Activated CD4-positive, alpha-beta T cell treated with anti-CD3 and anti-CD28 coated beads, Interleukin-10, Interleukin-2, amounts not matched to agents 100 ng/mL and 50 ng/mL, durations not matched to agents 16 hours and 8 hours (primary cell): ENCODE measurements at regions not wholly inside any gene's neighbourhood (a gene's known extent, or its start where the extent isn't known, plus 50 kb on each side); places are given as distances from the start of the nearest gene placed in this dataset.
"Not testable (repeated sequence)": the region's sequence is repeated elsewhere in the genome, so short reads cannot be mapped to it uniquely, and the experiment has no call there.

ENCODE experiments used
- DNase-seq: peaks from one replicate; pipeline ENCODE4 v3.0.0-alpha.2; 2020

DNA sequence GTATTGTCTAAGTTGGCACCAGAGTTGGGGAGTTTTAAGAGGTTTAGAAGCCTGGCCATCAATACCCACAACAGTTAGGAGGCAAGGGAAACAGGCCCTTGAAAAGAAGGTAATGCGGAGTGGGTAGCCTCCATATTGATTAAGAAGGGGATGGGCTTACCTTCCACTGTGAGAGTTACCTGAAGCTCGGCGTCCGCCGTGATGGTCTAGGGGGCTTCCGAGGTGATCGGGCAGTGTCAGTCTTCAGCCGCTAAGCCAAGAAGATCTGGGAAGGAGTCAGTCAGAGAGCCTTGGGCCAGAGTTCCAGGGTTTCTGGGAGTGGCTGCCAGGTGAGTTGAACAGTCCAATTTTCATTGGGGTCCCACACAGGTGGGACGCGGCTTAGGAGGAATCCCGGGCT is 1085.8 kb downstream of the PCDH9 start:
- not testable (repeated sequence) for DNase-seq

DNA sequence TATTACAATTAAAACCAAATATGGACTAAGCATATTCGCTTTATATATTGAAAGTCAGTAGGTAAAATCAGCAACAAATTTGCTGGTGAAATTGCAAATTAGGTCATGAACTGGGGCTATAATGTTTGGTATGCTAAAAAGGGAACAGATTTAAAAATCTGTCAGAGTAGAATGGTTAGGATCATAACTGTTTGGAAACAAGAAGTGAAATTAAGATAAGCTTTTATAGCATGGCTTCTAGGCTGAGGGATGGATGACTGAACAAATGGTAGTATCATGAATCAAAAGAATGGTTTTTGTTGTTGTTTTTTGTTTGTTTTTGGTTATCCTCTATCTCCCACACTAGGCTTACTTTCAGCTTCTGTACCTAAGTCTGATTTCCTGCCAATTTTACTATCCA is 1090.4 kb downstream of the PCDH9 start:
- DNase-seq = no peak

DNA sequence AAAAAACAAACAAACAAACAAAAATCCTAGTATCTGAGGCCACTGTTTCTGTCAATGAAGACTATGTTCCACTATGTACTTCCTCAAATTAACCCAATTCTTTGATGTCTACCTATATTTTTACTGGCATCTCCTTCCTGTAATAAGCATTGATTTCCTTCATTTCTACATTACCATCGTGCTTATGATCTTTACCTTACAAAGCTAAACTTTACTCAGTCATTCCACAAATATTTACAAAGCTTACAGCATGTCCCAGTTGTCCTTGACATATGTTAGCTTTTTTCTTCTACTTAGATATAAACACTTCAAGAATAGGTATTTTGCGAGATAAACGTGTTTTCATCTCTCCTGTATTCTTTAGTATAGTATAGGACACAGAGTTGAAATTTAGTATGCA is 1090.9 kb downstream of the PCDH9 start:
- DNase-seq = no peak

DNA sequence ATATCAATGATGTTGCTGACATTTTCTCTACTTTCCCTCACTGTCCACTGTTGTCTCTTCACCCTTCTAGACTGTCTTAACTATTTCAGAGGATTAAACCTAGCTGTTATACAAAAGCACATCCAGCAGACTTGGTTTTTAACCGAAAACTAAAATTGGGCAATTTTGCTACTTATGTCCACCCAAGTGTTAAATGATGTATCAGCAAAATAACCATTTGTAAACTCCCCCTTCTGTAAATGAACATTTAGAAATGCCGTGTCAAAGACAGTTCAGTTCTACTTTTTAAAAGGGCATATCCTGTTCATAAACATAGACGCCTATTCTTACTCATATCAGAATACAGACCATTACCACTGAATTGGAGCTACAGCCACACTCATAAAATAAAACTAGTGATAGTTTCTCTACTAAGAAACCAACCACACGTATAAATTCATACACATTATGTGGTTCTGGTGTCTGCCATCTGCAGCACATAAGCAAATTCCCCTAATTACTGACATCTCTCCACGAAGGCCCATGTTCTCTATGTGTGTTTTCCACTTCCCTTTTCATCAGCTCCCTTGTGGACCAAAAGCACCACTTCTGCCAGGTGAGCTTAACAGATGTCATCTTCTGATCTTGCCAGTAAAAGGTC is 1091.8 kb downstream of the PCDH9 start:
- DNase-seq = no peak

DNA sequence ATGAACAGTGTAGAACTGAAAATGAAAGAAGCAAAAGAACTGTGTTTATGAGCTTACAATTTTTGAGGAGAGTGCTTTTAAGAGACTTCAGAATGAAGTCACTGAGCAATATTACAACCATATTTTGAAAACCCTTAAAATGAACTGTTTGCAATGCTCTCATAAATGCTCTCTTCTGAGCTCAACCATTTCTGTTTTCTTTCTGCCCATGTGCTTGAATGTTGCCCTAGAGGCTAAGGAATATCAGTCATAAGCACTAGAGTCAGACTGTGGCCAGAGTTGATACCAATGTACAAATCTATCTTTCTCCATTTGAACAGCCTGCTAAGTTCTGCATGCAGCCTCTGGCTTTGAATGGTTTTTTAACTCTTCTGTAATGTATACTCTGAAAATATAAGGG is 1092.8 kb downstream of the PCDH9 start:
- DNase-seq = no peak

DNA sequence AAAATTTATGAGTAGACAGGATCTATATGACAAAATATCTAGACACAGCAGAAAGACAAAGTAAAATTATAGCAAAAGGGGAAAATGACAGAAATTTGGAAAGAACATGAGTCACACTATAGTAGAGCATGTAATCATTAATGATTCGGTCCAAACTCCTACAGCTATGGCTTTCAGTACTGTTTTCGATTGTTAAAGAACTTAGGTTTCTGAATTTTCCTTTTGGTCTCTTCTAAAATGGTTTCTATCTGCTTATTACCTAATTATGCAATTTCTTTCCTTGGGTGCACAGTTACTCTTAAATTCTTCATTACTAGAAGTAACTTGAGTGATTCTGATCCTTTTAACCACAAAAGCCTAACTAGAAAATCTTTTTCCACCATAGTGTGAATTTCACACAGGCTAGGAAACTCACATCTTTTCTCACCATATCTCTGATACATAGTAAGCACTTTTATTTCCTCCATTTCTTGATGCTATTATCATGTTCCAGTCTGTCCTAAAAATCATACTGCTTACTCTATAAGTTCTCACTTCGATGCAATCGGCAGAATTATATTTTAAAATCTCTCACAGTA is 1101.4 kb downstream of the PCDH9 start:
- DNase-seq = no peak

DNA sequence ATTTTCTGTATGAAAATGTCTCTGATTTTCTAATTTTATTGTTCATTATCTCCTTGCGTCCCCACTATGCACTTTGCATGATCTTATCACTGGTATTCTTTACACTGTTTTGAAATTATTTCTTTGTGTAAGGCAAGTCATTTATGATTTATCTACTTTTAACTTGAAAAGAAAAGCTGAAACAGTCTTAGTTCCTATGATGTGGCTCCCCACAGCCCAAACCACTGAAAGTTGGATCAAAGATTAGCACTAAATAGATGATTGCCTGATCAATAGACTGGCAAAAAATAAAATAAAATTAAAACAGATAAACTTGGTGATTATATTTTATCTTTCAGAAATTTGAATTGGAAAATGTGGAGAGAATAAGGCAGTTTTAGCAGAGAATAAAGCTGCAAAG is 1101.9 kb downstream of the PCDH9 start:
- DNase-seq = no peak

DNA sequence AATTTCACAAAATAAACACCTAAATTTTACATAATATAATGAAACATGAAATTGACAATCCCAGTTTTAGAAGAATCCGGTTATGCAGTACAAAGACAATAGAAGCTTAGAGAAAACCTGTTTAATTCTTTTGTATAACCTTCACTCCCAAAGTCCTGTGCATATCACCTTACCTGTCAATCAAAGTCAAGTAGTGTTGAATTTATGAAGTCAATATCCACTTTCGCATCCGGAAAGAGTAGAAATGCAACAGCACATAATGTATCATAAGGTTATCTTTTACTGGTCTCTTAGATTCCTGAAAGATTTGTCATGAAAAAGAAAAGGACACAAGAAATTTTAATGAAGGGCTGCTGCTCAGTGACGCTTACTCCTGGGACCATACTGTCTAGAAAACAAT is 1112.6 kb downstream of the PCDH9 start:
- no peak for DNase-seq

DNA sequence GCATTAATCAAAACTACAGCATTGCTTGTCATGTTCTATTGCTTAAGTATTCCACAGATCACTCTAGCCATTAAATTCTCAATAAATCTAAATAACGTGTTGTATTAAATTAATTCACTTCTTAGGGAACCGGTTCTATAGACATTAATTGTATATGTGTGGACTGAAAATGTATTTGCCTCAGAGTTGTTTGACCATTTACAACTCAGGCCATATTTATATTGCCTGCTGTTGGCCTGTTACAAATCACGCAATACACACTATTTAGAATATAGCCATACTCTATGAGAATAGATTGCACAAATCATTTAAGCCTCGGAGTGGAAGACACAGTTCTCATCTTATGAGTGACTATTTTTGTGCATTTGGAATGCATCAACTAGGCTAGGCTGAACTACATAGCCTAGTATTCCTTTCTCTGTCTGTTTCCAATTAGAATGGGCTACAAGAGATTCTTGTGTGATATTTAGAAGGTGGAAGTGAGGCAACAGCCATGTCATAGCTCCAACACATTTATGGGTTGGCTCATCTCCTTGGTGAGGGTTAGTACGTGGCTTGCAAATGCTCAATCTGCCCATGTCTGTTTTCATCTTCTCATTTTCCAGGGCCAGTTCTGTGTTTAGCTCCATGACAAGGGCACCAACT is 1116.1 kb downstream of the PCDH9 start:
- no peak for DNase-seq

DNA sequence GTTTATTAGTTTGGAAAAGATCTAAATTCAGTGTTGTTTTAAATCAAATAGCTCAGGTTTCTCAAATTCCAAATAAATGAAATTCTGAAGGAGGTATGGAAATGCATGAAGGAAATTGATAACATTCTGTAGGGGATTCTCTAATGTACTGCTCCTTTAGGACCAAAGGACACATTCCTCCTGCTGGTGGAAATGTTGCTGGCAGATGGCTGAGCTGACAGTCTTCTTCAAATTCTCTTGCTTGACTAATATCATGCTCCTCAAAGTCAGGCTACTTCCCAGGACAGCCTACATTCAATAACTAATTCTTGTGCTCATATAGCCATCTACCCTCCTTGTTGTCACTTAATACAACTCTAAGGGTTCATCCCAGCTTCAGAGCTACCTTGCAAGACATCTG is 1118.5 kb downstream of the PCDH9 start:
- no peak for DNase-seq

DNA sequence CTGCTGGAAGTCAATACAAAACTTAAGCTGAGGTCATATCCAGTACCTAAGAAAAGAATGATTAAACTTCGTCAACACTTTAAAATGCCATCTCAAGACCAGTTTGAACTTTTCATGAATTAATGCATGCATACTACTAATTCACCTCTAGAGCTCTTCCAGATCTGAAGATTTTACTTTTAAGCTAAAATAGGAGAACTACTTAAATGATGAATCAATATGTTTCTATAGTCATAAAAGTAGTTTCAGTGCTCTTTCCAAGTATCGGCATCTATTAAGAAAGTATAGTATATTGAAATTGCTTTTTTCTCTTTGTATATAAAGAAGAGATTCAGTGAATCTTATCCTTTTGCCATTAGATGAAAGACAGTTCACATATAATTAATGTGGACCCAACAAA is 1123.9 kb downstream of the PCDH9 start:
- DNase-seq = no peak

DNA sequence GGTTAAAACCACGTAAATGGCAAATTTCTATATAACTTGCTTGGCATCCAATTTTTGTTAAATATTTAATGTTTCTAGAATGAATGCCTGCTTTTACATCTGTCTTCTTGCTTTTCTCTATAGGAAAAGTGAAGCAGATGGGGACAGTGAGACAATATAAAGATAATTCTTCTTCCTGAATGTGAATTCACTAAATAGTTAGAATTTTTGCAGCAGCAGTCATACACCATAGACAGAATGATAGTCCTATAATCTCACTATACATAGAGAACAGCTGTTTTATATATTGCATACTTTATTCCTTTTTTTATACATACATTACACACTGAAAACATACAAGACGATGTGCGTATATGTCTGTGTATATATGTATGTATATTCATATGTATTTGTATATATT is 1127.3 kb downstream of the PCDH9 start:
- no peak for DNase-seq

DNA sequence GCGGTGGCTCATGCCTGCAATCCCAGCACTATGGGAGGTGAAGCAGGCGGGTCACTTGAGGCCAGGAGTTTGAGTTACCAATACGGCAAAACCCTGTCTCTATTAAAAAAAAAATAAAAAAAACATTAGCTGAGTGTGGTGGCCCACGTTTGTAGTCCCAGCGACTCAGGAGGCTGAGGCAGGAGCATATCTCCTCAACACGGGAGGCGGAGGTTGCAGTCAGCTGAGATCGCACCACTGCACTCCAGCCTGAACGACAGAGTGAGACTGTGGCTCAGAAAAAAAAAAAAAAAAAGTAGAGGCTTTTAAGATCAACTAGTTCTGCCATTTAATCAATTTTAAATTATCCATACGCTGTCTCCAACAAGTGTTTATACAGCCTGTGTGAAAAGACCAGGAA is 1130.3 kb downstream of the PCDH9 start:
- no peak for DNase-seq

DNA sequence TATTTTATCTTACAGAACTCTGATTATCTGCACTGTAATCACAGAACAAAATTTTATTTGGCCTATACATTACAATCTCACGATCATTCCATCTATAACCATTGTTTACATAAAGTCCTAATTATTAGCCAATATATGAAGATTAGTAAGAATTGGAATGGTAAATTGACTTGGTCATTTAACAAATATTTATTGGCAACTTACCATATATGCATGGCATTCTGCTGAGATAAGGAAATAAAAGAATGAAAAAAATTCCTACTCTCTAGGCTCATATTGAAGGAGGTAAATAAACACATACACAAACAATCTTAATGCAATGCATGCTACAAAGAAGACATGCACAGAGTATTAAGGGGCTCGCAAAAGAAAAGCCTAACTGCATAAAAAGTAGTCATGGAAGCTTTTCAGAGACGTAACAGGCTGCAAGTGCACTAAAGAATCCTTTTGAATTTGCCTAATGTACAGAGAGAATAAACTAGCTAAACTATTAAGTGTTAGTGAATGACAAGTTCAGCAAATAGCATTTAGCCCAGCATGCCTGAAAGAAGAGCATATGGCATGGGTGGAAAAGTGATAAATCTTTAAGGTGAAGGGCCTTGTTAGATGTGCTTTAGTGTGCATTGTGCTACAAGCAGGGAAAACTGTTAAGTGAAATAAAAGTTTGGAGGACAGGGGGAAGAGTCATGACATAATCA is 1131.1 kb downstream of the PCDH9 start:
- no peak for DNase-seq

DNA sequence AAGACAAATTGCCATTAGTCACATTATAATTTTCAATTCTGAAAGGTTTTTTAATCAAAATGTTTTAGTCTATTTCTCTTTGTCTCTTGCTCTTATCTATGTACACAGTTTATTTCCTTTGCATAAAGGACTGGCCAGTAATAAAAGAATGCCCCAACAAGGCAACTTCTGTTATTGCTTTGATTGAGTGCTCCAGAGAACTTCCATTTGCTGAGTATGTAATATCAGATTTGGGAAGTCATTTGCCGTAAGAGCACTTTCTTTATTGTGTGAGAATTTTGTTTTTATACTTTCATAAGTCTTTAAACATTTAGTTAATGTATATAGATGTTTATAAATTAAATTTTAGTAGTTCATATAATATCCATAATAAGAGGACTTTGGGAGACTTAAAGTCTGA is 1140.4 kb downstream of the PCDH9 start:
- DNase-seq = no peak

DNA sequence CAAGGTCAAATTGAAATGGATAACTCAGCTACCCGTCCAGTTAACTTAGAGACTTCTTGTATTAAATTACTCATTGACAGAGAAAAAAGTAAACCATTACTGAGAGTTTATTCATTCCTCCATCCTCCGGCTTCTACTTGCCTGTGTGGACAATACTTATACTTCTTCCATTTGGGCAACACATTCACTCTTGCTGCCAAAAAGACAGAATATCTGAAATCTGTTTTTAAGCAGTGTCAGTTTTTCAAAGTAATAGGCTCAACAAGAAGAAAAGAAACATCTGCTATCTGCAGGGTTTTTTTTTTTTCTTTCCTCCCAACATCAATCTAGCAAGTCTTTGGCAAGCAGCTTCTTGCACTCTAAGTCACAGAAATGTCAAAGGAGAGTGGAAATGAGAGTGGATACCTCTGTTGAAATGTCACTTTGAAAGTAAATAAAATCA is 1142.8 kb downstream of the PCDH9 start:
- no peak for DNase-seq

DNA sequence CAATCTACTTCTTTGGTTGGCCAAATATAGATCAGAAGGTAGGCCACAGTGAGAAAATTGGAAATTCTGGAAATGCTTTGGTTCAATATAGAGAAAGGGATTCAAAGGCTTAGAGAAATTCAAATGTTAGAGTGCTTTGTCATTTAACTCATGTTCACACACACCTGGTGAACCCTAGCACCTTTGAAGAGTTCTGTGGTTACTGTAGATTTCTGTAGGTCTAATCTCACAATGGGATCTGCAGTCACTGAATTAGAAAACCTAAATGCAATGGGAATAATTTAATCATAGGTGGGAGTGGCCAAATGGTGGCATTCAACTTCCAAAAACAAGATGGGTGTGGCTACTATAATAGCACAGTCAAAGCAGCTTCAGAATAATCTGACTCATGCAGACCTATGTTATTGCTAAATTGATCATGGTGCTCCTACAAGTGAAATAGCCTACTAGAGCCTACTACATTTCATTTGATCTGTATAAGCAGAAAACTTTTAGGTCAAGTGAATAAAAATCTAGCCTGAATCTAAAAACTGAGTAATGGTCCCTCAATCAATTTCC is 1152.9 kb downstream of the PCDH9 start:
- no peak for DNase-seq

DNA sequence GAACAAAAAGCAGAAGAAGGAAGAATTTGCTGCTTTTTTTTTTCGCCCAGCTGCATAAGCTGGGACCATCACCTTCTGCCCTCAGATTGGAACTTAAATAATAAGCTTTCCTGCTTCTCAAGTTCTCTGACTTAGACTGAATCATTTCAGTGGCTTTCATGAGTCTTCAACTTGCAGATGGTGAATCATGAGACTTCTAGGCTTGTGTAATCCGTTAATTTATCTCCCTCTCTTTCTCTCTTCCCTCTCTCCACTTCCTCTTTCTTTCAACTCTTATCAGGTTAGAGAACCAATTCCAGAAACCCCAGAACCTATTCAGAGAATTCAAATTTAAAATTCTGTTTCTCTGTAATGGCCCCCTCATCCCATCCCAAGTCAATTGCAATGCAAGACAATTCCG is 1153.7 kb downstream of the PCDH9 start:
- no peak for DNase-seq

DNA sequence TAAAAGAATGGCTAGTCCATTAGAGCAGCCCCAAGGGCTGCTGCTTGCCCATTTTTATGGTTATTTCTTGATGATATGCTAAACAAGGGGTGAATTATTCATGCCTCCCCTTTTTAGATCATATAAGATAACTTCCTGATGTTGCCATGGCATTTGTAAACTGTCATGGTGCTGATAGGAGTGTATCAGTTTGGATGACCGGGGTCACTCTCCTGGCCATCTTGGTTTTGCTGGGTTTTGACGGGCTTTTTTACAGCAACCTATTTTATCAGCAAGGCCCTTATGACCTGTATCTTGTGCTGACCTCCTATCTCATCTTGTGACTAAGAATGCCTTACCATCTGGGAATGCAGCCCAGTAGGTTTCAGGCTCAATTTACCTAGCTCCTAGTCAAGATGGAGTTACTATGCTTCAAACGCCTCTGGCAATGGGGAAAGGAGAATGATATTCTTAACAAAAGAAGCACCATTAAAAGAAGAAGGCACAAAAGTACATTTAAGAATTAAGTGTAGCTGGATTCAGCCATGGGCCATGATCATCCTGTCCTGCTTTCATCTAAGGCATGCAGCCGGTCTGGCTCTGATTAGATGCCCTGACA is 1156.0 kb downstream of the PCDH9 start:
- no peak for DNase-seq

DNA sequence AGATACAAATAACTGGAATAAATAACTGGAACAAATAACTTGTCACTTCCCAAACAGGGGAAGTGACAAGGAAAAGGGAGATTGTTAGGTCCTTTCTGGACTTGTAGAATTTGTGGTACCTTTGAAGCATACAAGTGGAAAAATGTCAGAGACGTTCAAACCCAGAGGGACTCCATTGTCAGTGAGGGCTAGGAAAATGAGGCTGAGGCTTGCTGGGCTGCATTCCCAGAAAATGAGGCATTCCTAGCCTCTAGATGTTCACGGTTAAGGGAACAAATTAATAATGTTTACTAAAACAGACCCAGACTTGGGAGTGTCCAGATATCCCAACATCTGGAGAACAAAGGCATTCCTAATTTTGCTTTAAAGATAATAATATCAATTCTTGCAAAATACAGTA is 1158.0 kb downstream of the PCDH9 start:
- not testable (repeated sequence) for DNase-seq

DNA sequence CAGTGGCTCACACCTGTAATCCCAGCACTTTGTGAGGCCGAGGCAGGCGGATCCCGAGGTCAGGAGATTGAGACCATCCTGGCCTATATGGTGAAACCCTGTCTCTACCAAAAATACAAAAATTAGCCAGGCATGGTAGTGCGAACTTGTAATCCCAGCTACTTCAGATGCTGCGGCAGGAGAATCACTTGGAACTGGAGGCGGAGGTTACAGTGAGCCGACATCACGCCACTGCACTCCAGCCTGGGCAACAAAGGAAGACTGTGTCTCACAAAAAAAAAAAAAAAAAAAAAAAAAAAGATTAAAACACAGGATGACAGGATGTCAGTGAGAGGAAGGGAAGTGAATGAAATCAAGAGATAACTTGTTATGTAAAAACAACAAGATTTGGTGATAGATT is 1158.5 kb downstream of the PCDH9 start:
- no peak for DNase-seq

DNA sequence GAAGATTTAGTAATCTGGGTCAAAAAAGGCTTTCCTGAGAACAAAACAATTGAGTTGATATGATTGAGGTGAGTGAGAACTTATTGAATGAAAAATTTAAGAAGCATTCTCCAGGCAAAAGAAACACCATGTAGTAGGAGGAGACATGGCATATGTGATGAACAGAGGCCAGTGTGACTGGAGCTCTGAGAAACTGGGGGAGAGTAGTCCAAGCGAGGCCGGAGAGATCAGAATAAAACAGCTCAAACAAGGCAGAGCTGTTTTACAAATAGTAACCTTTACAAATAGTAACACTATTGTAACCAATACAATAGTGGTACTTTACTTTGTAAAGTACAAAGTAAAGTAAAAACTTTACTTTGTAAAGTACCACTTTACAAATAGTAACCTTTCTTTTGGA is 1159.1 kb downstream of the PCDH9 start:
- DNase-seq = no peak

DNA sequence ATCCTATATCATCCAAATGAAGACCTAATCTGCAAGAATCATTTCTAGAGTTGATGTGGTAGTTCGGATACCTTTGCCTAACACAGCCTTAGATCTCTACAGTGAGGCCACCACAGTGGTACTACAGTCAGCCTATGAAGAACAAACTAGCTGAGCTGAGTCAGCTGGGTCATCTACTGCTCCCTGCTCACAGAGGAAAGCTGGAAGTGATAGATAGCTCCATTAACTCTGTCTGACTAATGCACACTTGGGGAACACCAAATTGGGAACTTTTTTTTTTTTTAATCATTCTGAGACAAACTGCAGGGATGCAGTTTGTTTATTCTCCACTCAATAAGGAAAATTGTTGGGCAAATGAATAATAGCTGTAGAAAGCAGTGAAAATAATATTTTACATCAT is 1160.6 kb downstream of the PCDH9 start:
- no peak for DNase-seq
